Panc1 (cell line): ENCODE measurements at regions not wholly inside any gene's neighbourhood (a gene's known extent, or its start where the extent isn't known, plus 50 kb on each side); places are given as distances from the start of the nearest gene placed in this dataset.

Experiments used
- ATAC-seq: fragments of 200-7000 bp; cut with Tn5 transposase; 2 replicates; pipeline ENCODE4 v1.9.1; 2020; ENCODE audit warnings: mild to moderate bottlenecking, moderate library complexity
- BruUV-seq: library from RNA; stranded (reverse); fragments of 400-500 nt; replicated peaks from 2 replicates; lab custom pipeline; 2021; lab: Mats Ljungman, UMichigan
- CTCF ChIA-PET: fragments of 300-600 bp; sonication (Branson Sonifier 250); formaldehyde crosslinking; loops from one replicate; lab custom pipeline; 2022; ENCODE audit warnings: antibody characterized with exemption; lab: Charles Lee
- POLR2A ChIA-PET: fragments of 300-600 bp; sonication (Branson Sonifier 250); formaldehyde crosslinking; loops from one replicate; lab custom pipeline; 2022; ENCODE audit warnings: antibody characterized with exemption; lab: Charles Lee
- DNase-seq: peaks from one replicate; pipeline ENCODE4 v3.0.0-alpha.2; 2010; ENCODE audit warnings: low read depth, low spot score
- H3K27ac ChIP-seq: 2 replicates; pipeline ENCODE4 v1.5.1; 2011; ENCODE audit warnings: mild to moderate bottlenecking, low read length, inconsistent platforms
- H3K27me3 ChIP-seq: fragments of 200-500 bp; sonication (Bioruptor generic); 2 replicates; pipeline ENCODE4 v1.6.0; 2014; ENCODE audit warnings: low read length, inconsistent platforms; ENCODE audit not compliant: control insufficient read depth, insufficient read depth
- H3K36me3 ChIP-seq: fragments of 200-500 bp; sonication (Bioruptor generic); 2 replicates; pipeline ENCODE4 v1.5.1; 2014; ENCODE audit warnings: inconsistent platforms, mild to moderate bottlenecking, low read length, moderate library complexity; ENCODE audit not compliant: control insufficient read depth, insufficient read depth
- H3K4me1 ChIP-seq: 2 replicates; pipeline ENCODE4 v1.5.1; 2011; ENCODE audit warnings: inconsistent platforms, mild to moderate bottlenecking, low read length, moderate library complexity; ENCODE audit not compliant: control insufficient read depth, insufficient read depth
- H3K4me3 ChIP-seq, 2 experiments: 2 replicates each; pipeline ENCODE4 v1.5.1; 2011 to 2012; ENCODE audit warnings: low read depth in 2 of 2, low read length in 2 of 2, mild to moderate bottlenecking in 2 of 2, inconsistent platforms in 1 of 2, moderate library complexity in 1 of 2
- H3K9me3 ChIP-seq: fragments of 200-500 bp; sonication (Bioruptor generic); 2 replicates; pipeline ENCODE4 v1.5.1; 2014; ENCODE audit warnings: low read depth, mild to moderate bottlenecking, inconsistent platforms, low read length, moderate library complexity; ENCODE audit not compliant: control insufficient read depth, insufficient read depth
- CTCF ChIP-seq: fragments of 450-650 bp; IDR thresholded peaks from 2 replicates; pipeline ENCODE4 v1.5.1; 2017; ENCODE audit warnings: mild to moderate bottlenecking
- POLR2AphosphoS5 ChIP-seq: IDR thresholded peaks from 2 replicates; pipeline ENCODE4 v1.6.1; 2012; ENCODE audit warnings: mild to moderate bottlenecking, low read depth, low read length, moderate library complexity
- REST ChIP-seq, 2 experiments: IDR thresholded peaks; 2 replicates each; pipeline ENCODE4 v1.6.1; 2011 to 2012; ENCODE audit warnings: low read depth in 2 of 2, control low read depth in 1 of 2, low read length in 1 of 2, mild to moderate bottlenecking in 1 of 2, moderate library complexity in 1 of 2; ENCODE audit not compliant: insufficient read depth in 1 of 2
- SIN3A ChIP-seq: IDR thresholded peaks from 2 replicates; pipeline ENCODE4 v1.6.1; 2012; ENCODE audit warnings: low read depth, mild to moderate bottlenecking, low read length, moderate library complexity, borderline replicate concordance; ENCODE audit not compliant: insufficient read depth
- TCF7L2 ChIP-seq: IDR thresholded peaks from 2 replicates; pipeline ENCODE4 v1.6.1; 2011; ENCODE audit warnings: mild to moderate bottlenecking, low read depth, low read length, inconsistent platforms
- in situ Hi-C: cut with HindIII; loops from 2 replicates; pipeline ENCODE4 v1.10.0; 2016; ENCODE audit warnings: low sequenced_read_pairs, low pct_unique_long_range_greater_than_20kb
- intact Hi-C: fragments of 100-400 bp; cut with micrococcal nuclease; formaldehyde crosslinking; loops from one replicate; pipeline ENCODE4 v1.10.0; 2022; ENCODE audit not compliant: unreplicated experiment

- no peak for ATAC-seq
- ChIA-PET POLR2A (interaction anchor here (0.7 kb wide), 1 partner anchor 265 kb away, joined by 4 read pairs; no protein-coding TSS in a partner anchor), CTCF (no interaction called here)
- intact Hi-C loops = no loop called here
- no peak overlapping the region for H3K27ac ChIP-seq
- DNase-seq = no peak
- TF ChIP-seq CTCF (no peak), SIN3A (no peak), REST (IDR thresholded peaks at IDR 0.05; ENCODE audit: insufficient read depth in 1 of 2, low read depth in 2 of 2, low read length in 1 of 2) (no peak), POLR2AphosphoS5 (no peak), TCF7L2 (no peak)
- no peak overlapping the region for H3K4me3 ChIP-seq
- H3K27me3 ChIP-seq = no peaks in the 10 kb centered on the region
- in situ Hi-C loops = no loop called here
- no peaks in the 10 kb centered on the region for H3K9me3 ChIP-seq
- BruUV-seq = no TSS peak
- no peaks in the 10 kb centered on the region for H3K4me1 ChIP-seq
- H3K36me3 ChIP-seq = no peaks in the 10 kb centered on the region
Observed at GRCh38 chr7:97506728-97507127, 225.2 kb upstream of the TAC1 start.

GRCh38 chr7:97512441-97513207, 219.3 kb upstream of the TAC1 start:
- peaks cover 9% of the 10 kb centered on the region for H3K27me3 ChIP-seq
- H3K4me1 ChIP-seq = no peaks in the 10 kb centered on the region
- DNase-seq = no peak
- no peak overlapping the region for H3K4me3 ChIP-seq
- in situ Hi-C loops = no loop called here
- no peaks in the 10 kb centered on the region for H3K9me3 ChIP-seq
- ChIA-PET CTCF (no interaction called here), POLR2A (no interaction called here)
- ATAC-seq = no peak
- intact Hi-C loops = no loop called here
- no peak overlapping the region for H3K27ac ChIP-seq
- H3K36me3 ChIP-seq = no peaks in the 10 kb centered on the region
- TF ChIP-seq REST (IDR thresholded peaks at IDR 0.05; ENCODE audit: insufficient read depth in 1 of 2, low read depth in 2 of 2, low read length in 1 of 2) (no peak), CTCF (no peak), SIN3A (no peak), TCF7L2 (no peak), POLR2AphosphoS5 (no peak)
- BruUV-seq = no TSS peak
